Neural cell (in vitro differentiated cells): ENCODE measurements at regions not wholly inside any gene's neighbourhood (a gene's known extent, or its start where the extent isn't known, plus 50 kb on each side); places are given as distances from the start of the nearest gene placed in this dataset.

Source experiments
- EP300 ChIP-seq: fragments of 450-650 bp; conservative IDR thresholded peaks from 2 replicates; pipeline ENCODE4 v1.6.1; 2014; ENCODE audit warnings: antibody characterized with exemption, mild to moderate bottlenecking, moderate library complexity; ENCODE audit not compliant: poor library complexity, severe bottlenecking
- POLR2AphosphoS5 ChIP-seq: IDR thresholded peaks from 2 replicates; pipeline ENCODE4 v1.6.1; 2012
- SMC3 ChIP-seq: fragments of 450-650 bp; conservative IDR thresholded peaks from 2 replicates; pipeline ENCODE4 v1.6.1; 2014; ENCODE audit warnings: antibody characterized with exemption, mild to moderate bottlenecking, moderate library complexity; ENCODE audit not compliant: poor library complexity
- TF ChIP-seq, protein P1 (sequence below): fragments of 450-650 bp; IDR thresholded peaks from 2 replicates; pipeline ENCODE4 v1.5.1; 2014; ENCODE audit warnings: antibody characterized with exemption, mild to moderate bottlenecking, moderate library complexity; ENCODE audit not compliant: poor library complexity, severe bottlenecking

DNA sequence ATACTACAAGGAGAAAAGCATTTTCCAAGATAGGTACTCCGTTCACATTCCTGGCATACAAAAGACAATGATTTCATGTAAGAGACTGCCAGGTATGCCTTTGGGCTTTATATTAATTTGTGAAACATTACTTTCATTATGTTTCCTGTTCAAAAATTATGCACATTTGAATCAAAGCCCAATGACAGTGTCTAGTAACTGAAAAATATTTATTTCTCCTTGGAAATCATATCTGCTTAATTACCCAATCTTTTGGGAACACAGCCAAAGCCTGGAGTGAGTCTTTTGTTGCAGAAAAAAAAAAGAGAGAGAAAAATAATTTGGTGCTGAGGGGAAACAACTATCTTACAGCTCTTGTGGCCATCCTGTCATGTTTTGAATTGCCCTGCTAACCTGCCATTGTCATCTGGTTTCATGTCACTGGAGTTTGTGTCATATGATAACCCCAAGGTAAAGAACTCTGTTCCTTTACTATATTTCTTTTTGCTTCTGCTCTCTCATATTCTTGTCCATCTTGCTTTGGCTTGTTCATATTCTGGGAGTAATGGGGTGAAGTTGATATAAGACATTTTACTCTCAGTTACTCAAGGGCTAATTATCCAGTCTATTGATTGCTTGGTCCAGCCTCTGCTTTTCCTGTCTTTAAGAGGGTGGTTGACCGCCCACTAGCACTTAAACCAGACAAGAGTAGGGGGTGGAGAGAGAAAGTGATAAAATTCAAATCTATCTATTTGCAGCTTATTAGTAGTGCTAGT, 238.3 kb upstream of the NUDT12 start:
- TF ChIP-seq POLR2AphosphoS5 (no peak), EP300 (no peak), SMC3 (no peak)
- TF ChIP-seq, protein P1, sequence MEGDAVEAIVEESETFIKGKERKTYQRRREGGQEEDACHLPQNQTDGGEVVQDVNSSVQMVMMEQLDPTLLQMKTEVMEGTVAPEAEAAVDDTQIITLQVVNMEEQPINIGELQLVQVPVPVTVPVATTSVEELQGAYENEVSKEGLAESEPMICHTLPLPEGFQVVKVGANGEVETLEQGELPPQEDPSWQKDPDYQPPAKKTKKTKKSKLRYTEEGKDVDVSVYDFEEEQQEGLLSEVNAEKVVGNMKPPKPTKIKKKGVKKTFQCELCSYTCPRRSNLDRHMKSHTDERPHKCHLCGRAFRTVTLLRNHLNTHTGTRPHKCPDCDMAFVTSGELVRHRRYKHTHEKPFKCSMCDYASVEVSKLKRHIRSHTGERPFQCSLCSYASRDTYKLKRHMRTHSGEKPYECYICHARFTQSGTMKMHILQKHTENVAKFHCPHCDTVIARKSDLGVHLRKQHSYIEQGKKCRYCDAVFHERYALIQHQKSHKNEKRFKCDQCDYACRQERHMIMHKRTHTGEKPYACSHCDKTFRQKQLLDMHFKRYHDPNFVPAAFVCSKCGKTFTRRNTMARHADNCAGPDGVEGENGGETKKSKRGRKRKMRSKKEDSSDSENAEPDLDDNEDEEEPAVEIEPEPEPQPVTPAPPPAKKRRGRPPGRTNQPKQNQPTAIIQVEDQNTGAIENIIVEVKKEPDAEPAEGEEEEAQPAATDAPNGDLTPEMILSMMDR: no peak
